Esophagus squamous epithelium (tissue), 4 donors: ENCODE measurements at regions not wholly inside any gene's neighbourhood (a gene's known extent, or its start where the extent isn't known, plus 50 kb on each side); places are given as distances from the start of the nearest gene placed in this dataset.

ENCODE experiments used
- POLR2A ChIP-seq, 4 donors: fragments of 450-650 bp; IDR thresholded peaks; one replicate each; pipeline ENCODE4 v1.6.1; 2017; ENCODE audit warnings: antibody characterized with exemption in 4 of 4, mild to moderate bottlenecking in 4 of 4, moderate library complexity in 3 of 4
- TF ChIP-seq, protein P1 (sequence below), 6 experiments: fragments of 450-650 bp in 4 of 6; fragments of 200-600 bp in 2 of 6; sonication (generic) in 2 of 6; IDR thresholded peaks; one replicate each; pipeline ENCODE4 v1.5.1; 2016 to 2019; ENCODE audit warnings: antibody characterized with exemption in 6 of 6, mild to moderate bottlenecking in 4 of 6, moderate library complexity in 4 of 6

DNA sequence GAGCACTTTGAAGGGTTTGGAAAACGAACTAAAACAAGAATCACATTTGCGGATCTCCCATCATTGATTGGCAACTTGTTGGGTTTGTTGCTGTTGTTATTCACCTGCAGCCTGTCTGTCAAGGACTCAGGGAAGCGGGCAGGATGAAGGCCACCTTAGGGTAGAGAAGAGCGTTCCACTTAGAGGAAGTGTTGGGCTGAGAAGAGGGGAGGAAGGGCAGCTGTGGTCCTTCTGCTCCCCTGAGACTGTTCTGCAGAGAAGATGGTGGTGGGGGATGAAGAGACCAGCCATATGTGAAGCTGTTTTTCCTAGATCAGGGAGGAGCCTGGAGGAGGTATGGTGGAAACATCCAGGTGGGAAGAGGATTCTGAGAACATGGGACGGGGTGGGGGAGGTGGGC, 70.6 kb upstream of the CPEB4 start:
- TF ChIP-seq, protein P1, sequence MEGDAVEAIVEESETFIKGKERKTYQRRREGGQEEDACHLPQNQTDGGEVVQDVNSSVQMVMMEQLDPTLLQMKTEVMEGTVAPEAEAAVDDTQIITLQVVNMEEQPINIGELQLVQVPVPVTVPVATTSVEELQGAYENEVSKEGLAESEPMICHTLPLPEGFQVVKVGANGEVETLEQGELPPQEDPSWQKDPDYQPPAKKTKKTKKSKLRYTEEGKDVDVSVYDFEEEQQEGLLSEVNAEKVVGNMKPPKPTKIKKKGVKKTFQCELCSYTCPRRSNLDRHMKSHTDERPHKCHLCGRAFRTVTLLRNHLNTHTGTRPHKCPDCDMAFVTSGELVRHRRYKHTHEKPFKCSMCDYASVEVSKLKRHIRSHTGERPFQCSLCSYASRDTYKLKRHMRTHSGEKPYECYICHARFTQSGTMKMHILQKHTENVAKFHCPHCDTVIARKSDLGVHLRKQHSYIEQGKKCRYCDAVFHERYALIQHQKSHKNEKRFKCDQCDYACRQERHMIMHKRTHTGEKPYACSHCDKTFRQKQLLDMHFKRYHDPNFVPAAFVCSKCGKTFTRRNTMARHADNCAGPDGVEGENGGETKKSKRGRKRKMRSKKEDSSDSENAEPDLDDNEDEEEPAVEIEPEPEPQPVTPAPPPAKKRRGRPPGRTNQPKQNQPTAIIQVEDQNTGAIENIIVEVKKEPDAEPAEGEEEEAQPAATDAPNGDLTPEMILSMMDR (IDR thresholded peaks at IDR 0.05) = no peak
- TF ChIP-seq POLR2A (IDR thresholded peaks at IDR 0.05) = no peak
